SU-DHL-6 (cell line): ENCODE measurements at regions not wholly inside any gene's neighbourhood (a gene's known extent, or its start where the extent isn't known, plus 50 kb on each side); places are given as distances from the start of the nearest gene placed in this dataset.

Experiments used
- H2AFZ ChIP-seq: fragments of 200-600 bp; sonication (generic); 2 replicates; pipeline ENCODE4 v1.6.1; 2014; ENCODE audit warnings: low read depth, mild to moderate bottlenecking, moderate library complexity, mixed read lengths, antibody characterized with exemption, low read length; ENCODE audit not compliant: severe bottlenecking
- H3F3A ChIP-seq: fragments of 200-600 bp; shearing (Covaris generic); 2 replicates; pipeline ENCODE4 v1.6.0; 2016; ENCODE audit warnings: antibody characterized with exemption, mild to moderate bottlenecking; ENCODE audit not compliant: insufficient read depth
- H3K27ac ChIP-seq: fragments of 200-600 bp; sonication (generic); 2 replicates; pipeline ENCODE4 v1.5.1; 2016; ENCODE audit warnings: low read depth, mild to moderate bottlenecking, low read length, moderate library complexity, mixed read lengths
- H3K27me3 ChIP-seq: fragments of 200-600 bp; sonication (generic), shearing (Covaris generic); 2 replicates; pipeline ENCODE4 v1.6.0; 2014; ENCODE audit warnings: mild to moderate bottlenecking, low read length
- H3K36me3 ChIP-seq: fragments of 200-600 bp; sonication (generic); 2 replicates; pipeline ENCODE4 v1.6.1; 2014; ENCODE audit warnings: mild to moderate bottlenecking, low read length, mixed read lengths
- H3K4me2 ChIP-seq: fragments of 300-600, 200-600 bp; shearing (Covaris generic), sonication (generic); 2 replicates; pipeline ENCODE4 v1.6.0; 2014; ENCODE audit warnings: low read length, low read depth, mild to moderate bottlenecking; ENCODE audit not compliant: poor library complexity, severe bottlenecking
- H3K4me3 ChIP-seq: fragments of 200-600 bp; sonication (generic); 2 replicates; pipeline ENCODE4 v1.5.1; 2014; ENCODE audit warnings: antibody characterized with exemption, low read length, mild to moderate bottlenecking, mixed read lengths; ENCODE audit not compliant: insufficient read depth, poor library complexity, severe bottlenecking
- H3K79me2 ChIP-seq: fragments of 200-600 bp; sonication (generic); 2 replicates; pipeline ENCODE4 v1.6.1; 2014; ENCODE audit warnings: mild to moderate bottlenecking, low read length, moderate library complexity; ENCODE audit not compliant: insufficient read depth
- H3K9ac ChIP-seq: fragments of 200-600 bp; sonication (generic); 2 replicates; pipeline ENCODE4 v1.7.0; 2014; ENCODE audit warnings: mild to moderate bottlenecking, low read length
- H3K9me2 ChIP-seq: fragments of 200-600 bp; sonication (generic); replicated peaks from 2 replicates; pipeline ENCODE4 v1.6.1; 2014; ENCODE audit warnings: low read length; ENCODE audit not compliant: insufficient read depth
- H3K9me3 ChIP-seq: fragments of 200-600 bp; sonication (generic); 2 replicates; pipeline ENCODE4 v1.6.1; 2014; ENCODE audit warnings: low read length, mixed read lengths; ENCODE audit not compliant: insufficient read depth
- H4K20me1 ChIP-seq: fragments of 200-600 bp; sonication (generic); 2 replicates; pipeline ENCODE4 v1.6.1; 2014; ENCODE audit warnings: low read depth, mild to moderate bottlenecking, antibody characterized with exemption, low read length, moderate library complexity, mixed read lengths
- EZH2phosphoT487 ChIP-seq: fragments of 200-600 bp; sonication (generic), shearing (Covaris generic); conservative IDR thresholded peaks from 2 replicates; pipeline ENCODE4 v1.6.1; 2018; ENCODE audit warnings: mild to moderate bottlenecking, antibody characterized with exemption, low read length, moderate library complexity, mixed read lengths
- TF ChIP-seq, protein P1 (sequence below): fragments of 200-600 bp; sonication (generic); IDR thresholded peaks from one replicate; pipeline ENCODE4 v1.5.1; 2017; ENCODE audit warnings: antibody characterized with exemption, mild to moderate bottlenecking, low read length, moderate library complexity; ENCODE audit not compliant: insufficient read depth, poor library complexity, severe bottlenecking

DNA sequence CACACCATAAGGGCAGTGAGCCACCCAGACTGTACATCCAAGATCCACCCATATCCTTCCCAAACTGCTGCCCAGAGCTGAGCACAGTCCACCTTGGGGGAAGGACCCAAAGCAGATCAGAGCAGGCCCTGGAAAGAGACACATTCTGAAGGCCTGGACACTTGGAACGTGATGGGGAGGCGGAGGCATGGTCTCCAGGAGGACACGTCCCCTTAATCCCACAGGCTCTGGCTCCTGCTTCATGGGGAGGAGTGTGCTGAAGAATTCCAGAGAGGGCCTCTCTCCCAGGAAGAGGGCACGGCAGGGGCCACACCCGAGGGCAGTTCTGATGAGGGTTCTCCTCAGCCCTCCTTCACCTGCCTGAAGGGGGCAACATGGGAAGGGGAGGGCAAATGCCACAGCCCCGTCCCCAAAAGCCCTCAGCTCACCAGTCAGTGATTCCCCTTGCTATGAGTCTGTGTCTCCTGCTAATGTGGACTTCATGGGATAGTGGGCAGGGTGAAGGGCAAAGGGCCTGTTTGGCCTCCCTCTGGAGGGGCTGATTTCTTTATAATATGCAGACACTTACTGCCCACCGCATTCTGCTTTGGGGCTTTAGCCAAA, 276.8 kb downstream of the ENC1 start:
- no peaks in the 10 kb centered on the region for H3K27me3 ChIP-seq
- no peak overlapping the region for H3K9ac ChIP-seq
- H3K9me3 ChIP-seq: no peaks in the 10 kb centered on the region
- no peaks in the 10 kb centered on the region for H3K79me2 ChIP-seq
- no peaks in the 10 kb centered on the region for H3K9me2 ChIP-seq
- H3K4me2 ChIP-seq: no peak overlapping the region
- no peaks in the 10 kb centered on the region for H3K36me3 ChIP-seq
- no peak overlapping the region for H3K4me3 ChIP-seq
- H3K27ac ChIP-seq: no peak overlapping the region
- TF ChIP-seq EZH2phosphoT487: no peak
- TF ChIP-seq, protein P1, sequence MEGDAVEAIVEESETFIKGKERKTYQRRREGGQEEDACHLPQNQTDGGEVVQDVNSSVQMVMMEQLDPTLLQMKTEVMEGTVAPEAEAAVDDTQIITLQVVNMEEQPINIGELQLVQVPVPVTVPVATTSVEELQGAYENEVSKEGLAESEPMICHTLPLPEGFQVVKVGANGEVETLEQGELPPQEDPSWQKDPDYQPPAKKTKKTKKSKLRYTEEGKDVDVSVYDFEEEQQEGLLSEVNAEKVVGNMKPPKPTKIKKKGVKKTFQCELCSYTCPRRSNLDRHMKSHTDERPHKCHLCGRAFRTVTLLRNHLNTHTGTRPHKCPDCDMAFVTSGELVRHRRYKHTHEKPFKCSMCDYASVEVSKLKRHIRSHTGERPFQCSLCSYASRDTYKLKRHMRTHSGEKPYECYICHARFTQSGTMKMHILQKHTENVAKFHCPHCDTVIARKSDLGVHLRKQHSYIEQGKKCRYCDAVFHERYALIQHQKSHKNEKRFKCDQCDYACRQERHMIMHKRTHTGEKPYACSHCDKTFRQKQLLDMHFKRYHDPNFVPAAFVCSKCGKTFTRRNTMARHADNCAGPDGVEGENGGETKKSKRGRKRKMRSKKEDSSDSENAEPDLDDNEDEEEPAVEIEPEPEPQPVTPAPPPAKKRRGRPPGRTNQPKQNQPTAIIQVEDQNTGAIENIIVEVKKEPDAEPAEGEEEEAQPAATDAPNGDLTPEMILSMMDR: no peak
- H4K20me1 ChIP-seq: no peaks in the 10 kb centered on the region
- no peaks in the 10 kb centered on the region for H3F3A ChIP-seq
- H2AFZ ChIP-seq: no peak overlapping the region

DNA sequence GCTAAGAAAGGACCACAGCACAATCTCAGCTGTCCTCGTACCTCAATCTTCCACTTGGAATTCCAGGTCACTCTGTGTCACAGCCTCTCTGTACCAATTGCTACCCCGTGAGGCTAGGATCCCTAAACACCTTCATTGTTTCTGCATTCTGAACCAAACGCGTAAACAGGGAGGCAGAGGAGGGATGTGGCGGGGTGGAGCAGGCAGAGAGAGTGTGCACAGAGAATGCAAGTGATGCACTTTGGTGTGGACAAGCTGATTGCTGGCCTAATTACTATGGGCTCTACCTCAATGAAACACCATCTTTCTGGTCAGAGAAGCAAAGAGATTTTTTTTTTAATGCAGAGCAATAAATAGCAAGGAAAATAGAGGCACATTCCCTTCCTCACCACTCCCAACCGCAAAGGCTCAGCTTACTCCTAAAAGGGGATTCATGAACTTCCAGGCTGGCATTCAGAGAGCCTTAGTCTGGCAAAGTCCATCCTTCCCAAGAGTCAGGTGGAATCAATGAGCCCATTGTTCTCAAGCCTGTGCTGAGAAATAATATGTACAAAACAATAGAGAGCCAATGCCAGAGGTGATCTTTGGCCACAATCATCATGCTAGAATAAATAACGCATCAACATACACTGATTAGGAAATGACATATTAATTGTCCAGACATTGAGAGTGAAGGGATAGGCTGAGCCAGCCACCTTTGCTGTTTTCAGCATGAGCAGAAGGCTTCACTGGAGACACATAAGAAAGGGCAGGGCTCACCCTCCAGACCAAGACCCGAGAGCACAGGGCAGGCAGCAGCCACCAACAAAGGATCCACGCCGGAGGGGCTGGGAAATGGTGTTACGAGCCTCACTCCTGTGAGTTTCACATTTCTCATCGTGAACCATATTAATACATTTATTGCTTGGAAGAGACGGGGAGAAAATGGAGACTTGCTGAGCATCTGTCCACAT, 278.8 kb downstream of the ENC1 start:
- no peaks in the 10 kb centered on the region for H3K9me3 ChIP-seq

DNA sequence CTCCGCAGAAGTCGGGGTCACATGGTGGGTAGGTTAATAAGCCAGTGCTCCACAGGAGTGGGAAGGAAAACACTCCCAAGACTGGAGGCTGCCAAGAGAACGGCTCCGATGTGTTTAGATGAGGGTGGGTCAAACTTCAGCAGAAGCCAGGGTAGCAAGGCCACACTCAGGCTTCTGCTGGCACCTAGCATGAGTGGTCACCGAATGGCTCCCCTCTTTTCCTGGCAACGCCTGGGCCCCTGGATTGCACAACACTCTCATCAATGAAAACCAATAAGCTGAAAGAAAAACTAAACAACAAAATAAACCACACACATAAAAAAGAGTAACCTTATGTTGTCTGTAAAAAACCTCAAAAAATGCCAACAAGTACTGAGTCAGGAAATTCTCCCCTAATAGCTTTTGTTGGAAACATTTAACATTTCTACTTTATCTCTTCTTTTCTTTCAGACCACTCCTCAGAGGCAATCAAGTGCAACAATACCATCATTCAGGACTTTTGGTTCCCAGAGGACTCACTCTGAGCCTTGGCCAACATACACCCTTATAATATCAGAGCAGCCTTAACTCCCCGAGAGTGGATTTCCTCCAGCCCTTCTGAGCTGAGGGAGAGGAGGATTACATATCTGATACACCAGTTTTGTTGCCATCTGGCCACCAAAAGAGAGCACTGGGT, 279.9 kb downstream of the ENC1 start:
- H3K36me3 ChIP-seq: no peaks in the 10 kb centered on the region
- H2AFZ ChIP-seq: no peak overlapping the region
- TF ChIP-seq, protein P1: no peak
- no peak for TF ChIP-seq EZH2phosphoT487
- H3K27ac ChIP-seq: no peak overlapping the region
- H3K4me2 ChIP-seq: no peak overlapping the region
- H3K9ac ChIP-seq: no peak overlapping the region
- H3F3A ChIP-seq: no peaks in the 10 kb centered on the region
- H3K79me2 ChIP-seq: no peaks in the 10 kb centered on the region
- H3K4me3 ChIP-seq: no peak overlapping the region
- H3K27me3 ChIP-seq: no peaks in the 10 kb centered on the region
- H3K9me3 ChIP-seq: no peaks in the 10 kb centered on the region
- no peaks in the 10 kb centered on the region for H3K9me2 ChIP-seq
- H4K20me1 ChIP-seq: no peaks in the 10 kb centered on the region

More for the DNA sequence above, 278.8 kb downstream of the ENC1 start:
- no peak overlapping the region for H3K9ac ChIP-seq
- no peak overlapping the region for H3K4me2 ChIP-seq
- H3K36me3 ChIP-seq: no peaks in the 10 kb centered on the region
- no peak for TF ChIP-seq EZH2phosphoT487
- TF ChIP-seq, protein P1: no peak
- no peaks in the 10 kb centered on the region for H3K27me3 ChIP-seq
- H3K9me2 ChIP-seq: no peaks in the 10 kb centered on the region
- no peaks in the 10 kb centered on the region for H3F3A ChIP-seq
- H3K4me3 ChIP-seq: no peak overlapping the region
- H3K27ac ChIP-seq: no peak overlapping the region
- no peak overlapping the region for H2AFZ ChIP-seq
- no peaks in the 10 kb centered on the region for H4K20me1 ChIP-seq
- H3K79me2 ChIP-seq: no peaks in the 10 kb centered on the region
